Immature natural killer cell (primary cell): ENCODE measurements at regions not wholly inside any gene's neighbourhood (a gene's known extent, or its start where the extent isn't known, plus 50 kb on each side); places are given as distances from the start of the nearest gene placed in this dataset.
"Not testable (repeated sequence)": the region's sequence is repeated elsewhere in the genome, so short reads cannot be mapped to it uniquely, and the experiment has no call there.

Source experiments
- DNase-seq, 3 donors: peaks; one replicate each; pipeline ENCODE4 v3.0.0; 2022; ENCODE audit warnings: mixed read lengths in 1 of 3
- H3K27ac Mint-ChIP-seq, 6 donors: one replicate each; pipeline ENCODE4 v1.8.0; 2020; ENCODE audit warnings: mixed read lengths in 6 of 6, mild to moderate bottlenecking in 5 of 6, inconsistent platforms in 4 of 6, moderate library complexity in 3 of 6
- H3K27me3 Mint-ChIP-seq, 3 donors: one replicate each; pipeline ENCODE4 v1.8.0; 2020 to 2021; ENCODE audit warnings: low read depth in 3 of 3, mild to moderate bottlenecking in 3 of 3, mixed read lengths in 3 of 3, moderate library complexity in 3 of 3, inconsistent platforms in 1 of 3
- H3K36me3 Mint-ChIP-seq, 3 donors: one replicate each; pipeline ENCODE4 v1.8.0; 2020; ENCODE audit warnings: mixed read lengths in 3 of 3, inconsistent platforms in 2 of 3, mild to moderate bottlenecking in 2 of 3
- H3K4me1 Mint-ChIP-seq, 2 donors: one replicate each; pipeline ENCODE4 v1.8.0; 2020; ENCODE audit warnings: inconsistent platforms in 2 of 2, mild to moderate bottlenecking in 2 of 2, mixed read lengths in 2 of 2, moderate library complexity in 1 of 2
- H3K4me3 Mint-ChIP-seq, 5 donors: one replicate each; pipeline ENCODE4 v1.8.0; 2020; ENCODE audit warnings: mild to moderate bottlenecking in 5 of 5, mixed read lengths in 5 of 5, inconsistent platforms in 3 of 5, moderate library complexity in 3 of 5
- H3K9me3 Mint-ChIP-seq, 6 donors: one replicate each; pipeline ENCODE4 v1.8.0; 2020; ENCODE audit warnings: mild to moderate bottlenecking in 6 of 6, mixed read lengths in 6 of 6, inconsistent platforms in 4 of 6, moderate library complexity in 3 of 6

DNA sequence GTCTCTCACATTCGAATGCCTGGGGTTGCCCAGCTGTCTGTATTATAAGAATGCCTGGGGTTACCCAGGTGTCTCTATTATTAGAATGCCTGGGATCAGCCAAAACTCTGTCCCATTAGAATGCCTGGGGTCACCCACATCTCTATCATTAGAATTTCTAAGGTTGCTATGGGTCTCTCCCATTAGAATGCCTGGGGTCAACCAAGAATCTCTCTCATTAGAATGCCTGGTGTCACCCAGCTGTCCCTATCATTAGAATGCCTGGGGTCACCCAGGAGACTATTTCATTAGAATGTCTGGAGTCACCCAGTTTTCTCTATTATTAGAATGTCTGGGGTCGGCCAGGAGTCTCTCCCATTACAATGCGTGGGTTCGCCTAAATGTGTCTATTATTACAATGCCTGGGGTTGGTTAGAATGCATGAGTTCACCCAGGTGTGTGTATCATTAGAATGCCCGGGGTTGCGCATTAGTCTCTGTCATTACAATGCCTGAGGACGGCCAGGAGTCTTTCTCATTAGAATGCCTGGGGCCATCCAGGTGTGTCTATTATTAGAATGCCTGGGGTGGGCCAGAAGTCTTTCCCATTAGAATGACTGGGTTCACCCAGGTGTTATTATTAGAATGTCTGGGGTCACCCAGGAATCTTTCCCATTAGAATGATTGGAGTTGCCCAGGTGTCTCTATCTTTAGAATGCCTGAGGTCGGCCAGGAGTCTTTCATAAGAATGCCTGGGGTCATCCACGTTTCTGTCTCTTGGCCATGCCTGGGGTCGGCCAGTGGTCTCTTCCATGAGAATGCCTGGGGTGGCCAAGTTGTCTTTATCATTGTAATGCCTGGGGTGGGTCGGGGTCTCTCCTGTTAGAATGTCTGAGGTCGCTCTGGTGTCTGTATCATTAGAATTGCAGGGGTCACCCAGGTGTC lies 59.6 kb downstream of the RNF187 start:
- H3K9me3 Mint-ChIP-seq, result peaks cover 0 to 2% (median 0%) of the 10 kb centered on the region in 6 donors
- H3K27me3 Mint-ChIP-seq, result peaks cover 10 to 17% (median 13%) of the 10 kb centered on the region in 3 donors
- H3K4me1 Mint-ChIP-seq, result no peaks in the 10 kb centered on the region
- H3K36me3 Mint-ChIP-seq, result no peaks in the 10 kb centered on the region
- DNase-seq, result no peak
- H3K27ac Mint-ChIP-seq, result no peak overlapping the region
- H3K4me3 Mint-ChIP-seq, result no peak overlapping the region

GRCh38 chr1:228547464-228547792 lies 60.2 kb downstream of the RNF187 start:
- Mint-ChIP-seq H3K27me3 (peaks cover 13 to 15% (median 14%) of the 10 kb centered on the region in 3 donors), H3K9me3 (peaks cover 0 to 2% (median 0%) of the 10 kb centered on the region in 6 donors), H3K36me3 (no peaks in the 10 kb centered on the region), H3K4me1 (no peaks in the 10 kb centered on the region), H3K4me3 (no peak overlapping the region), H3K27ac (no peak overlapping the region)
- no peak for DNase-seq

DNA sequence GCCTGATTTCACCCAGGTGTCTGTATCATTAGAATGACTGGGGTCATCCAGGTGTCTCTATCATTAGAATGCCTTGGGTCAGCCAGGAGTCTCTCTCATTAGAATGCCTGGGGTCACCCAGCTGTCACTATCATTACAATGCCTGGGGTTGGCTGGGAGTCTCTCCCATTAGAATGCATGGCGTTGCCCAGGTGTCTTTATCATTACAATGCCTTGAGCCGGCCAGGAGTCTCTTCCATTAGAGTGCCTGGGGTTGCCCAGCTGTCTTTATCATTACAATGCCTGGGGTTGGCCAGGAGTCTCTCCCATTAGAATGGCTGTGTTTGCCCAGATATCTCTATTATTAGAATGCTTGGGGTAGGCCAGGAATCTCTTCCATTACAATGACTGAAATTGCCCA lies 61.6 kb downstream of the RNF187 start:
- H3K36me3 Mint-ChIP-seq, result no peaks in the 10 kb centered on the region
- H3K9me3 Mint-ChIP-seq, result peaks cover 0 to 3% (median 0%) of the 10 kb centered on the region in 6 donors
- no peak overlapping the region for H3K4me3 Mint-ChIP-seq
- H3K27me3 Mint-ChIP-seq, result peaks cover 15 to 16% (median 15%) of the 10 kb centered on the region in 3 donors
- no peaks in the 10 kb centered on the region for H3K4me1 Mint-ChIP-seq
- H3K27ac Mint-ChIP-seq, result no peak overlapping the region
- no peak for DNase-seq

- Mint-ChIP-seq H3K27me3 (peaks cover 10 to 18% (median 15%) of the 10 kb centered on the region in 3 donors), H3K4me3 (no peak overlapping the region), H3K27ac (no peak overlapping the region), H3K4me1 (no peaks in the 10 kb centered on the region), H3K36me3 (no peaks in the 10 kb centered on the region), H3K9me3 (peaks cover 0 to 9% (median 3%) of the 10 kb centered on the region in 6 donors)
- no peak for DNase-seq
Observed at GRCh38 chr1:228552596-228553176, 65.5 kb downstream of the RNF187 start.

DNA sequence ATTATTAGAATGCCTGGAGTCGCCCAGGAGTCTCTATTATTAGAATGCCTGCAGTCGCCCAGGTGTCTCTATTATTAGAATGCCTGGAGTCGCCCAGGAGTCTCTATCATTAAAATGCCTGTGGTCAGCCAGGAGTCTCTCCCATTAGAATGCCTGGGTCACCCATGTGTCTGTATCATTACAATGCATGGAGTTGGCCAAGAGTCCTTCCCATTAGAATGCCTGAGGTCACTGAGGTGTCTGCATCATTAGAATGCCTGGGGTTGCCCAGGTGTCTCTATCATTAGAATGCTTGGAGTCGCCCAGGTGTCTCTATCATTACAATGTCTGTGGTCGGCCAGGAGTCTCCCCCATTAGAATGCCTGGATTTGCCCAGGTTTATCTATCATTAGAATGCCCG lies 66.9 kb downstream of the RNF187 start:
- Mint-ChIP-seq H3K27ac (no peak overlapping the region), H3K9me3 (peaks cover 0 to 9% (median 3%) of the 10 kb centered on the region in 6 donors), H3K27me3 (peaks cover 6 to 16% (median 11%) of the 10 kb centered on the region in 3 donors), H3K36me3 (no peaks in the 10 kb centered on the region), H3K4me3 (no peak overlapping the region), H3K4me1 (no peaks in the 10 kb centered on the region)
- DNase-seq, result no peak

DNA sequence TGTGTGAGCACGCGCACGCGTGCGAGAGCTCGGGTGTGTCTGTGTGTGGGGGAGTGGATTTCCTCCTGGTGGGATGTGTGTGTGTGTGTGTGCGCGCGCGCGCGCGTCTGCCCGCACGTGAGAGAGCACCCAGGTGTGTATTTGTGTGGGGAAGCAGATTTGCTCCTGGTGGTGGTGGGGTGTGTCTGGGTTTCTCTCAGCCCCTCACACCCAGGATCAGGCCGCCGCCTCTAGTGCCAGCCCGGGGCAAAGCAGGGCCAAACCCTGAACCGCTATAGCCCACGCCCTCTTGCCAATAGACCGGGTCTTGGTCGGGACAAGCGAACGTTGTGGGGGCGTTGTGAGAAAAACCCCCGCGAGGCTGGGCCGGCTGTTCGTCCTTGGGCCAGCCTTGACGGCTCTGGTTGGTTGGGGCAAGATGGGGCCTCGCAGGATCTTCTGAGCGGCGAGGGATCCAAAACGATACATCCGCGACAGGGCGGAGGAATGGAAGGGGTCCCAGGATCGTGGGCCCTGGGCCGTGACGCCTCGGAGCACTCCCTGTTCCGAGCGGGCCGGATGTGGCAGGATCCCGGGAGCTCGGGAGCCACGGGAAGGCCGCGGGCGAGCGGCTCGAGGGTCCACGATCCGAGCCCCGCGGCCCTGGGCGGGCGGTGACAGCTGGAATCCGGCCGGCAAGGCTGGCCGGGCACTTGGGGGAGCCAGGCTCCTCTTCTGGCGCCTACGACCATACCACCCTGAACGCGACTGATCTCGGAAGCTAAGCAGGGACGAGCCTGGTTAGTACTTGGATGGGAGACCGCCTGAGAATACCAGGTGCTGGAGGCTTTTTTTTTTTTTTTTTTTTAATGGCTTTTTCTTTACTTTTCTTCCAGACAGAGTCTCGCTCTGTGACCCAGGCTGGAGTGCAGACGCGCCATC lies 68.2 kb downstream of the RNF187 start:
- Mint-ChIP-seq H3K27ac (no peak overlapping the region), H3K9me3 (peaks cover 0 to 9% (median 3%) of the 10 kb centered on the region in 6 donors), H3K36me3 (no peaks in the 10 kb centered on the region), H3K27me3 (peaks cover 6 to 16% (median 7%) of the 10 kb centered on the region in 3 donors), H3K4me1 (no peaks in the 10 kb centered on the region), H3K4me3 (no peak overlapping the region)
- DNase-seq, result peak; percentile 9 to 24 (median 11)

DNA sequence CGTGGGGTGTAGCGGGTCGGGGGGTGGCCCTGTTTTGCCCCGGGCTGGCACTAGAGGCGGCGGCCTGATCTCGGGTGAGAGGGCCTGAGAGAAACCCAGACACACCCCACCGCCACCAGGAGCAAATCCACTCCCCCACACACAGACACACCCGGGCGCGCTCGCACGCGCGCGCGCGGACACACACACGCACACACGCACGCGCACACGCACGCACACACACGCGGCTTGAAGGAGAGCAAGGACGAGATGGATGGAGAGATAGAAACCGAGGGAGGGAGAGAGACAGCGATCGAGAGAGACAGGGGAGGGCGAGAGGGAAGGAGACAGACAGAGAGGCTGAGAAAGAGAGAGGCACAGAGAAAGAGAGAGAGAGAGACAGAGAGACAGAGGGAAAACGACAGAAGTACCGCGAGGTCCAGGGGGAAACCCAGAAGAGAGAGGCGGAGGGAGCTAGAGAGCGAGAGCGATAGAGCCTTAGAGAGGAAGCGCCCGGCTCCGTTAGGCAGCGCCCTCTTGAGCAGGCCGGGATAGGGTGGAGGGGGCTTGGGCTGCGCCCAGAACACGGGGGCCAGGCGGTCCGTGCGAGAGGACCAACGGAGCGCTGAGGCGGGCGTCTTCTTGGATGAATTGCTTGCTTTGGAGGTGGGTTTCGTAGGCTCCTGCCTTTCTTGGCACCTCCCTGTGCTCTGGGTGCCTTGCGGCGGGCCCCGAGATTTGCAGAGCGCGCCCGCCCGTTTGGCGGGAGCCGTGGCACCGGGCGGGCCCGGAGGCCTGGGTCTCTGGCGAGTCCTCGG lies 69.7 kb downstream of the RNF187 start:
- H3K9me3 Mint-ChIP-seq, H3K4me1 Mint-ChIP-seq, H3K36me3 Mint-ChIP-seq: not testable (repeated sequence)
- H3K27ac Mint-ChIP-seq, result peak overlapping the region in 2 of 6 donors; percentile 43 to 81
- H3K4me3 Mint-ChIP-seq, result peak overlapping the region in 1 of 5 donors; percentile 86
- H3K27me3 Mint-ChIP-seq, result peaks cover 4 to 14% (median 7%) of the 10 kb centered on the region in 3 donors
- DNase-seq, result peak in 1 of 3 donors; percentile 46
